DMS153 treated with DMSO at 0.1 percent for 48 hours (cell line): ENCODE measurements at regions not wholly inside any gene's neighbourhood (a gene's known extent, or its start where the extent isn't known, plus 50 kb on each side); places are given as distances from the start of the nearest gene placed in this dataset.

Experiments
- DNase-seq: peaks from one replicate; lab custom pipeline; 2025; ENCODE audit not compliant: unreplicated experiment; lab: John Stamatoyannopoulos, UW

GRCh38 chr17:56737421-56738161 lies 96.1 kb downstream of the C17orf67 start:
- DNase-seq = no peak

- DNase-seq = no peak
Measured at GRCh38 chr17:56739376-56739775, 94.3 kb downstream of the C17orf67 start.

GRCh38 chr17:56739776-56740175 lies 93.9 kb downstream of the C17orf67 start:
- no peak for DNase-seq

DNA sequence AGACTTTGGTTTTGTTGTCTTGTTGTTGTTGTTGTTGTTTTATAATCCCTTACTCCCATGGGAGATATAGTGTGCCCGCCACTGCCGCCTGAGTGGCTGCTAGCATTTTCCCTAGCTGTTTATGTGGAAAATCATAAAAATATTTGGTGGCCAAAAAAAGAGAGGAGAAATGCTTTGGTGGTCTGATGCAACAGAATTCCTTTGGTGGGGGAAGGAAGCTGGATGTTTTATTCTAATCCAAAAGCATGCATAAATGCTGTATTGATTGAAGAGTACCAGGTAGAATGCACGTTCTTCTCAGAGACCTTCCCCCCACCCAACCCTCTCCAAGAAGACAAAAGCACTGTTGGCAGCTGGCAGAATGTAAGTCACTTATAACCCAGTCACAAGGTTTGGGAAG lies 93.2 kb downstream of the C17orf67 start:
- no peak for DNase-seq
